ENCODE measurements at regions not wholly inside any gene's neighbourhood (a gene's known extent, or its start where the extent isn't known, plus 50 kb on each side); places are given as distances from the start of the nearest gene placed in this dataset.

DNA sequence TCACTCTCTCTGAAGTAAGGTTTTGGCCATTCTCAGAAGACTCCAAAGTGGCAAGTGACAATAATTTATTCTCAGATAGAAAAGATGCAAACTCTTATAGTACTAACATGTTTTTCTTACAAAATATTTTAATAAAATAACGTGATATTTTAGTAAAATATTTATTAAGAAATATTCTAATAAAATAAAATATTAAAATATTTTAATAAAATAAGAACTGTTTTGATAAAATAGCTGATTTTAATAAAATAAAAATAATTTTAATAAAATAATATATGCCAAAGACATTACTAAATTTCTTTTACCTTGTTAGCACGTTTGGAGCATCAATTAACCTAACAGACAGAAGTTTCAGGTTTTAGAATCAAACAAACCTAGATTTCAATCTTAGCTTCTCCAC is 424.0 kb upstream of the NECTIN3 start:
- TF ChIP-seq GATA2 (IDR thresholded peaks at IDR 0.05; ENCODE audit: low read depth, low read length) = no peak
- no peak for TF ChIP-seq GATA3 (IDR thresholded peaks at IDR 0.05; ENCODE audit: low read depth, low read length)

All from SH-SY5Y (cell line).